HG03060 (cell line): ENCODE measurements at regions not wholly inside any gene's neighbourhood (a gene's known extent, or its start where the extent isn't known, plus 50 kb on each side); places are given as distances from the start of the nearest gene placed in this dataset.
"Not testable (repeated sequence)": the region's sequence is repeated elsewhere in the genome, so short reads cannot be mapped to it uniquely, and the experiment has no call there.

Experiments
- ATAC-seq: cut with Tn5 transposase; IDR thresholded peaks from one replicate; pipeline ENCODE4 v1.9.1; 2021; ENCODE audit warnings: low read depth, moderate number of reproducible peaks; ENCODE audit not compliant: unreplicated experiment

DNA sequence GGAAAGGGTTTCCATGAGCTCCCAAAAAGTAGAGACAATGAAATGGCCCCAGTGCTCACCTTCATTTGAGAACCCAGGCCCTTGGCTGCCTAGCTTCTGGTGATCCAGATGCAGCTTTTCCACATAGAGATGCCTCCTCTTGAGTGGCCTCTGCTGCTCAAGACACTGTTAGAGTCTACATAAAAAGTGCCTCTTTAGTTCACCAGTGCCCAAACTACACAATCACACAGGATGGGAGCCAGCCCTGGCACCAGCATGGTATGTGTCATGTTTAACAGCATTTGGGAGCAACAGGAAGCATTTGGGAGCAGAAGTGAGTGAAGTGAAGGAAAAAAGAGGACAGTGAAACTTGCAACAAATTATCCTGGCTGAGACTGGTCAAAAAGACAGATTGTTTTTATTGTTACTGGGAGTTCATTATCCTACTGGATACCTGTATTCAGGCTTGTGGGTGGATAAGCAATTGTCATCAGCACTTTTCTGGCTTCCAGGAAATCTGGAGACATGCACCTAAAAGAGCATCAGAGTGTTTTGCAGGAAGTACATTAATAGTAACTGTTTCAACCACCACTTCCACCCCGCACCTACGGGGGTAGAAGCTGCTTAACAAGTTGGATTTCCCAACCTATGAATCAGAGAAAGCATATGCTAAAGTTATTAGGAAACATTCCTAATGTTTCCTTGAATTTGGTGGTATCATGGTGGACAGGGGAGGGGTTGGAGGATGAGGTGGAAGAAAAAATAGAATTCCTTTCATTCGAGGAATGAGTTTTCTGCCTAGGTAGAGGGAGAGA is 416.2 kb downstream of the IGSF11 start:
- no peak for ATAC-seq

DNA sequence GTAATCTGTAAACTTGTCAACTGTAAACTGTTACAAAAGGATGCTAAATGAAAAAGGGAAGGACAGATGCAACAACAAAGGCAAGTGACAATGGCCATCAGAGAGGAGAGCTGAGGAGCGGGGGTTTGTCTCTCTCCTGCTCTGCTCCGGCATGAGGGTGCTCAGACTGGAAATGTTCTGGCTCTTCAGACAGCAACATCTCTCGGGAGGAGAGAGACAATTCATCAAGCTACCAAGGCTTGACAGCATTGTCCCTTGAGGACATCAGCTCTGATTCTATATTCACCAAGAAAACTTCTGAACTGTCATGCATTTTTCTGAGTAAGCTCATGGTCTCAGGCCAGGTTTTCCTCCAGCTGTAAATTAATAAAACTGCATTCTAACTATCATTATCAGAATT is 408.2 kb downstream of the IGSF11 start:
- no peak for ATAC-seq

DNA sequence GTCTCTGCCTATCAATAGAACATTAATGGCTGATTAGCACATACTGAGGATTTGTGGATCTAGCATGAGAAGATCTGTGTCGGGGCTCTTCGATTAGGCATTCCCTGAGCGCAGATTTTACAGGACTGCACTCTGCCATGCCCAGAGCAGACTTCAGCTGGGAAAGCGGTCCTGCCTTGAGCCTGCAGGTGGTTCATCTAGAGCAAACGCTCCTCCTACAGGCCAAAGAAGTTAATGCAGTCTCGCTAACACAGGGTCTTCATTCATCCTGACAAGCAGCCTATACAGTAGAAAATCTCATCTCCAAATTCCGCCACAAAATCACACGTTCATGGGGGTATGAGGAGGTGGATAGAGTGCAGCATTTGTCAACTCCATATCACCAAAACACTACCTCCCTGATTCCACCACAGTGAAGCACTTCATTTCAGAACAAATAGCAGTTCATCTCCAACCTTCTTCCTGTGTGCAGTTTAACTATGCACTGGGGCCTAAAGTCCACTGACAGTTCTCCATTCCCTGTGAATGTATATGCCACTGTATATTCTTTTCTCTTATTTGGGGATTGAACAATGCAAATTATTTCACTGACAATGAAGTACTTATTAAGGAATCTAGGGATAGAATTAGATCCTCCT is 405.8 kb downstream of the IGSF11 start:
- ATAC-seq: peak; percentile 96

DNA sequence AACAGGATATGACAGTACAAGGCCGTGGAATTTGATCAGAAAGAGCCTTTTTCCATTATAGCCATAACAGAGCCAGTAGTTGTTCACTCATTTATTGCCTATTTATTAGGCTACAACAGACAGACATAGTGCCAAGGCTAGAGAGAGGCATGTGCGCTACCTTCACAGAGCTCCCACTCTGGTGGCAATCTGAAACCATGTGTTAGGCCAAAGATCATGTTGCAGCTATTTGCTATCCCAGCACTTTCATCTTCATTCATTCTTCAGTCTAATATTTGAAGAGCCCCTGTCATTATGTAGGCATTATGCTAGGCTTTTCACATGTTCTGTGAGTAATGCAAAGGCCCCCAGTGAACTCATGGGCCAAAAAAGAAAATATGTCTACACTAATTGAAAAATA is 404.8 kb downstream of the IGSF11 start:
- no peak for ATAC-seq

DNA sequence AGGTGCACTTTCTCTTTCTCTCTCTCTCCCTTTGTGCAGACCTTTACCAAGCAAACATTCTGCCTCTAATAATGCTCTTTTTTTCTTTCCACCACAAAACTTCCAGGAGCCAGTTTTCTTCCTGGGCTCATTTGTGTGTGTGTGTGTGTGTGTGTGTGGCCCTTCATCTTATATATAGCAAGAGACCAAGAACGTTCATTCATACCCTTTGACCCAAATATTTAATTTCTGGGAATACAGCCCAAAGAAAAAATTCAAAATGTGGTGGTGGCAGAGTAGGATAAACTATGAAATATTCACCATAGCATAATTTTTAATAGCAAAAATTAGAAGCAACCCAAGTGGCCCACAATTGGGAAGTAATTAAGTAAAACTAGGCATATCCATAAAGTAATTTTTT is 398.9 kb downstream of the IGSF11 start:
- no peak for ATAC-seq

DNA sequence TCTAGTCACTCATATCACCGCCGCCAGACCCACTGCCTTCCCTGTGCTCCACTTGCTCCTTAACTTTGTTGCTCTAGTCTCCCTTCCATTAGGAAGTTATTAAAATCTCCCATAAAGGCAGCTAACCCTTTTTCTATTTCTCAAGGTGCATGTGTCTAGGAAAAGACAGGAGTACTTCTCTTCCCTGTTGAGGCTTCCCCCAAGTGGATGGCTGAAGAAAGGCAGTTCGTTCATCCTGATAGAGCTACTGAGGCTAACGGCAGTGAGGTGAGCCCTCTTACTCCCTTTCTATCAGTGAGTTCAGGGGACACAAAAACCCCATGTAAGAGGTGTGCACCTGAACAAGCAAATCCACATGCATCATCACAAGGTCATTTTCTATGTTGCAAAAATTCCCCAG is 397.8 kb downstream of the IGSF11 start:
- ATAC-seq: no peak

DNA sequence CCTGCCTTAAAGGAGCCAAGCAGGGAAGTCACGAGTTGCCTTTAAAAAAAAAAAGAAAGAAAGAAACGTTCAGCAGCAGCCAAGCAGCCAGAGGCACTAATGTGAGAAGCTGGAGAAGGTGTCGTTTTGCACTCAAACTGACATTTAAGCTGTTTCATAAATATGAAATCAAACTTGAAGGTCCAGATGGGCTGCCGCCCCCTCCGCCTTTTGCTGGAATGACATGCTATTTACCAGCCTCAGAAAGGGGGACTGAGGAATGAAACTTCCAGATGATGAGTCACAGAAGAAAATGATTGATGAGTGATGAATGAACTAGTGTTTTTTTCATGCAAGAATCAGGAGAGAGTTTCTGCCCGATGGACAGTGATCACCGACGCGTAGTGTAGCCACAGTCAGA is 396.8 kb downstream of the IGSF11 start:
- no peak for ATAC-seq

DNA sequence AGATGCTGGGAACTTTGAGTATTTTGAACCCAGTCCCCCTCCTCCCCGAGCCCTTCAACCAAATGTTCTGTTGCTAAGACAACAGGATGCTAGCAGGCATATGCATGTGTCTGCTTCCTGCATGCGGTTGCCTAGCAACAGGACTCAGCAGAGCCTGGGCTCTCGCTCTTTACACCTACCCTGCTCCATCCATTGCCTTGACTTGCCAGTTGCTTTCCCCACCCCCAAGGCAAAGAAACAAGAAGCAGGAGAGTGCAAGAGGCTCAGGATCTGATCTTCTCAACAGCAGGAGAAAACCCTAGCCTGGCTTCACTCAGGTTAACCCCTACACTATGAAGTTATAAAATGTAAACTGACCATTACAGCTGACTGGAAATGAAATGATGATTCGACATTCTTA is 393.0 kb downstream of the IGSF11 start:
- no peak for ATAC-seq

DNA sequence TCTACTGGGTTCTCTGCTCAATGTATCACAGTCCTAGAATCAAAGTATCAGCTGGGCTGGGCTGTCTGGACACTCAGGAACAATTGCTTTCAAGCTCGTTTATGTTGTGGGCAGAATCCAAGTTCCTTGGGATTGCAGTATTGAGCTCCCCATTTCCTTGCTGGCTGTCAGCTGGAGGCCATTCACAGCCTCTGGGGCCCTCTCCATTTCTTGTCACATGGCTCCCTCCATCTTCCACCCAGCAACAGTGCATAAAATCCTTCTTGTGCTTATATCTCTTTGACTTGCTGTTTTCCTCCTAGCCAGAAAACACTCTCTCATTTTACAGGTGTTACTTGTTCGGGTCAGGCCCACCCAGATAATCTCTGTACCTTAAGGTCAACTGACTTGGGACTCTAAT is 363.5 kb downstream of the IGSF11 start:
- no peak for ATAC-seq

DNA sequence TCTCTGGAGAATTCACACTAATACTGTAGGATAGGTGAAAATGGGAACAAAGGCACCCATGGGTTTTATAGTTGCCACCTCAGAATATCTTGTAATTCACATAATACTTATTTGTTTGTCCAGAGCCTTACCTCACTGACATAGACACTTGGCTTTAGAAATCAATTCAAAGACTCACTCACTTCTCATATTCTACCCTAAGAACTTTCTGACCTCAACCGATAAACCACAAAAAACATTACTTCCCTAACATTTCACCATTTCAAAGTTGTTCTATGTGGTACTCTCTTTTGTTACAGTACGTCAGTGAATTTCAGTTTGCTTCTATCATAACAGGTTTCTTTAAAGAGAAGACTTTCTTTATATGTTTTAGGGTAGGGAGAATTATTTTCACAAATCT is 359.3 kb downstream of the IGSF11 start:
- ATAC-seq: no peak

DNA sequence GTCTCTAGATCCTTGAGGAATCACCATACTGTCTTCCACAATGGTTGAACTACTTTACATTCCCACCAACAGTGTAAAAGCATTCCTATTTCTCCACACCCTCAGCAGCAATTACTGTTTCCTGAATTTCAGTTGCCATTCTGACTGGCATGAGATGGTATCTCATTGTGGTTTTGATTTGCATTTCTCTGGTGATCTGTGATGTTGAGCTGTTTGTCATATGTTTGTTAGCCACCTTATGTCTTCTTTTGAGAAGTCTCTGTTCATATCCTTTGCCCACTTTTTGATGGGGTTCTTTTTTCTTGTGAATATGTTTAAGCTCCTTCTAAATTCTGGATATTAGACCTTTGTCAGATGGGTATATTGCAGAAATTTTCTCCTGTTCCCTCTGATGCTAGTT is 356.0 kb downstream of the IGSF11 start:
- ATAC-seq: not testable (repeated sequence)

DNA sequence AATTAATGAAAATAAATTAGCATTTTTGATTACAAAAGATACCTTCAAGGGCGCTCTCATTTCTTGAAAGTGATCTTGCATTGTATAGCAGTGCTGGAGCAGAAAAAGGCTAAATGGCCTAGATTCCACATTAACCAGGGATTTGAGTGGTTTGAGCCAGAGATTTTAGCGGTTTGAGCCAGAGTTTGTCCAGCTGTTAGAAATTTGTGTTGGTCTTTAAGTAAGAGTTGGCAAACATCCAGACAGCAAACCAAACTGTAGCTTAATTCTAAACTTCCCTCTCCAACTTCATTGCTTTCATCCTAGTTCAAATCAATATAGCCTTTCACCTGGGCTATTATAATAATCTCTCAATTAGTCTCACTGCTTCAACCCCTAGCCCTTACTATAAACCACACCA is 351.7 kb downstream of the IGSF11 start:
- ATAC-seq: no peak

DNA sequence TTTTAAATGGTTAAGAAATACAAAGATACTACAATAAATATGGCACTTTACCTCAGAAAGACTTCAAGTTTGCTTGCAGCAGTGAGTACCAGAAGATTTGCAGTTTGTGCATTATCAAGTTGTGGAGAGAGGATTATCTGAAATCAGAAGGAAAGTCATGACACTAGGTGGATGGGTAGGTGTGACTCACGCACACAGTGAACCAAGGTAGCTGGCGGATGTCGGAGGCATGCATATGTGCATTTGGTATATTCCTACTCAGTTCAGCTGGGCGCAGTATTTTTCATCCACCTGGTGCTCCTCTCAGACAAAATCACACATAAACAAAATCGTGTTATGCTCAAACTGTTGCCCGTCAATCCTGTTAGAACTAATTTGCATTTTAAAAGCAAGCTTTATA is 351.0 kb downstream of the IGSF11 start:
- ATAC-seq: no peak

DNA sequence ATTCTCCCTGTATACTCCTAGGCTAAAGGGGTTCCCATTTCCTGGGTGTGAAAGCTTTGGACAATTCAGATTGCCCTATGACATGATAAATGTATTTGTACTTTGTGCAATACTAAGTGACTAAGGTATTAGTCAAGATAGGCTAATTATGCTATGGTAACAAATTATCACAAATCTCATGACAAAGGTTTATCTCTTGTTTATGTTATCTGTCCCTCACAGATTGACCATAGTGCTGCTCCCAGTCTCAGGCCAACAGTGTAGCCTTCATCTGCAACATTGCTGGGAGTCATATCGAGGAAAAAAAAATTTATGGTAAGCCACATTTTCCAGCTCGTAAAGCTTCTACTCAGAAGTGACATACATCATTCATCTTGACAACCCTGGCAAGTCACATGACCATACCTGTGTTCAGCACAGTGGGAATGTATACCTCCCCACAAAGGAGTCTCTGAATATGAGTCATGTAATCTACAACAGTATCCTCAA is 346.2 kb downstream of the IGSF11 start:
- no peak for ATAC-seq

DNA sequence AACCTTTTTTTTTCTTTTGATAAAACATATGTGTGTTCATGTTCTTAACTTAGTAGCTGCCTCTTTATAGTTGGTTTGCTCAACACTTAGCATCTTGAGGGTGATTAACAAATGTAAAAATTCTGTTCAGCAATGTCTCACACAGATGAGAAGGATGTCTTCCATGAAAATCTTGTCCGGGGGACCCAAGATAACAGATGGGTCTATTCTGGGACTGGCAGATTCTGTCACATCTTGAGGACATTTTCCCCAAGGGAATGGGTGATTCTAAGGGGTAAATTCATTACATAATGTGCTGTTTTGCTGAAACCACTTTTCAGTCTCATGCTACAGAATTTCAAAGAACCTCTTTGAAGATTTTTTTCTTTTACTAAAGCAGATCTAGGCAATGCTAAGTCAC is 342.2 kb downstream of the IGSF11 start:
- no peak for ATAC-seq

DNA sequence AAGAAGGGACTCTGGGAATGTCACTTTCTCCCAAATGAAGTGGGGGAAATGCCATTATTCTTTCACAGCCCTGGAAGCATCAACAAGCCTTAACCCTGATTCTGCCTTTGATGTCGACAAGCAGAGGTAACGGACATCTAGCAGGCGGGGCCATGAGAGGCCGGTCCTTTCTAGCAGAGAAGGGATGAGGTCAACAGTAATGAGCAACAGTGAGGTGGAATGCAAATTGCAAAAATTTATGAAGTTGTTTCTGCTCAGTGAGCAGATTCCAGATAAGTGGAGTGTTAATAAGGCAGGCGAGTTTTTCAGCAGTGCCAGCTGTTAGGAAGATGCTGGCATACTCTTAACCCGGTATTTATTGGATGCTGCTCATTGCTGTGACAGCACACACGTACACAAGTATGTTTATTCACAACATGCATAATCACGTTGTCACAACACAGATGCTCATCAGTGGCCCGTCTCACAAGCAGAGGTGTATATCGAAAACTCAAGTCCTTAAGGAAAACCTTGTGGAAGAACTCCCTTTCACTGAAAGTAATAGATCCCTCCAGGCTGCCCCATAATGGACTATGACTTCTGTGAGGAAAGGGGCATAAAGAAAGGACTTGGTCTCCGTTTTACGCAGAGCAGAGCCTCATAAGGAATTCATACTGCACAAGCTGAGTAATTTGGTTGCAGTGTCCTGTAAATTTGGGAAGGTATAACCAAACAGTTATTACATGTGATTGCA is 329.0 kb downstream of the IGSF11 start:
- no peak for ATAC-seq

DNA sequence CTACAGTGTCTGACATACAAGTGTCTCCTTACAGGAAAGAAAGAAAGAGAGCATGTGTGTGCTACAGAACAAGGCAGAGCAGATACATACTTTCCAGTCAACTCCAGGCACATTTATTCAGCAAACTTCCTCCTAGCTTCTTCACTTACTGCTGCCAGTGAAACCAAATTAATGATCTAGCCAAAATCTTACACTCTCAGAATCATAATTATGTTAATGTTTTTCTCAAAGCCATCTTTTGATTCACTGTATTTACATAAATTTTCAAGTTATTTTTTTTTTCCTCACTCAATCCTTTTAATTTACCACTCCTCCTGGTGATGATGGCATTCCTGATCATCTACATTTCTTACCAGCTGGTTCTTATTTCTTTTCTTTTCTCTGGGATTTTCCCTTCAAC is 326.7 kb downstream of the IGSF11 start:
- ATAC-seq: no peak

DNA sequence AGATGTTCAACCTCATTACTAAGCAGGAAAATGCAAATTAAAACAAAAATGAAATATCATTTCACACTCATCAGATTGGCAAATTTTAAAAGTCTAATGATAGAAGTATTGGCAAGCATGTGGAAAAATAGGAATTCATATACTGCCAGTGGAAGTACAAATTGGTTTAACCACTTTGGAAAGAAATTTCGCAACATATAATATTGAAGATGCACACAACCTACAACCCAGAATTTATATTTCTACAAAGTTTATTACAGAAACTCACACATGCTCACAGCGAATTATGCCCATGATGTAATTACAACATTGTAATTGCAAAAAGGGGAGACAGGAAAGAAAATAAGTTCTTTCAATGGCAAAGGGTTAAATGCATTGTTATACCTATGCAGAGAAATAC is 324.1 kb downstream of the IGSF11 start:
- ATAC-seq: no peak

DNA sequence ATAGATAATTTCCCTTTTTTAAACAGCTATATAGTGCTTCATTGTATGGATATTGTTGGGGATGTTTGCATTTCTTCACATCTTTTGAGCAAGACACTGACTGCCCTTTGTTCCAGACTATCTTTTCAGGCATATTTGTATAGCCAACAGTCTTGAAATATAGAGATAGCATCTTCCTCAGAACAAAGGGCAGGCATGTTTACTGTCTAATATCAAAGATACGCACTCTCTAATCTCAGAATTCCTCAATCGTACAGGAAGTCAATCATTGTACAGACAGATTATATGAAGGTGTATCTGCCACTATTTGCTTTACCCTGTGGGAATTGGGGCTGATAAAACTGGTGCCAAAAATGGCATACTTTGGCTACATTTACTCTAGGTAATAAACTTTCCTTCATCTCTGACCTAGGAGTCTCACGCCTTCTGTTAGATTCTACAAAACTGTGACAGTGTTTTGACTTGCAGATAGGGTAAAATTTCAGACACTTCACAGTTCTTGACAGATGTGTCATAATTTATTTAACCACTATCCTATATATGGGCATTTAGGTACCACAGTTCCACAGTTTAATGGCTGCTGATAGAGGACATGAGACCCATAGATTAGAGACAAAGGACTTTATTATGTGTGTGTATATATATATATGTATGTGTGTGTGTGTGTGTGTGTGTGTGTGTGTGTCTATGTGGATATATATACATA is 321.0 kb downstream of the IGSF11 start:
- no peak for ATAC-seq

DNA sequence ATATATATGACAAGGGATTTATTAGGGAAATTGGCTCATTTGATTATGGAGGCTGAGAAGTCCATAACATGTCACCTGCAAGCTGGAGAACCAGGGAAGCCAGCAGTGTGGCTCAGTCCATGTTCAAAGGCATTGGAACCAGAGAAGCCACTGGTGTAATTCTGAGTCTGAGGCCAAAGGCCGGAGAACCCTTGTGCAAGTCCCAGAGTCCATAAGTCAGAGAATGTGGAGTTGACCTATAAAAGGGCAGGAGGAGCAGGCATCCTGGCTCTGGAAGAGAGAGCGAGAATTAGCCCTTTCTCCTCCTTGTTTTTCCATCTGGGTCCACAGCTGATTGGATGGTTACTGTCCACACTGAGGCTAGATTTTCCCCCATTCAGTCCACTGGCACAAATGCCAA is 319.8 kb downstream of the IGSF11 start:
- ATAC-seq: no peak

DNA sequence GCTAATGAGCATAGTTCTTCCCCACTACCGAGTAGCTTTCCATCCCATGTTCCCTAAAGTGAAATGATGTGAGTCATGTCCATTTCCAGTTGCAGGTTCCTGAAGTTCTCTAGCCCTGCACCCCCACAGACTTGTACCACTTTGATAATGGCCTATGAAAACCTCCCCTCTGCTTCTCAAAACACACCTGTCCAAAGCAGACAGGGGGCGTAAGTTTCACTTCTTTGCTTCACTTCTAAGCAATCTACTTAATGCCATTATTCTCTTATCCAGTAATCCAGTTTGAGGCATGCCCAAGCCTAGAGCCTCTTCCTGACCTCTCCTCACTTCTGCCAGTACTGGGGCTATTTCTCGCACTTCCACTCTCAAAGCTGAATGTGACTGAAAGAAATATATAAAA is 305.1 kb downstream of the IGSF11 start:
- no peak for ATAC-seq
